ENCODE measurements at regions not wholly inside any gene's neighbourhood (a gene's known extent, or its start where the extent isn't known, plus 50 kb on each side); places are given as distances from the start of the nearest gene placed in this dataset.

GRCh38 chr1:214117780-214118179, 130.0 kb downstream of the PROX1 start:
- no peaks in the 10 kb centered on the region for H3K27me3 ChIP-seq (ENCODE audit: insufficient read depth, low read depth)
- H3K79me2 ChIP-seq (ENCODE audit: low read depth), result no peaks in the 10 kb centered on the region
- no peaks in the 10 kb centered on the region for H4K20me1 ChIP-seq (ENCODE audit: insufficient read depth)
- TF ChIP-seq EZH2 (IDR thresholded peaks at IDR 0.05; ENCODE audit: low read depth), result no peak
- no peak for TF ChIP-seq CTCF (conservative IDR thresholded peaks at IDR 0.05)
- no peak overlapping the region for H2AFZ ChIP-seq
- no peaks in the 10 kb centered on the region for H3F3A ChIP-seq (ENCODE audit: insufficient read depth, low read depth)
- no peak overlapping the region for H3K4me3 ChIP-seq
- intact Hi-C loops (cut with micrococcal nuclease; ENCODE audit: unreplicated experiment), result no loop called here
- peaks cover 6% of the 10 kb centered on the region; the same call in 1 of the 2 replicates for H3K4me1 ChIP-seq (replicated peaks; ENCODE audit: insufficient read depth)
- peaks cover 9% of the 10 kb centered on the region; the same call in 1 of the 2 replicates for H3K9me3 ChIP-seq (ENCODE audit: insufficient read depth, low read depth)
- BruUV-seq (replicated peaks), result no TSS peak
- no peak overlapping the region for H3K27ac ChIP-seq
- no peak overlapping the region for H3K4me2 ChIP-seq
- no peaks in the 10 kb centered on the region for H3K9me2 ChIP-seq (ENCODE audit: insufficient read depth)
- CTCF ChIA-PET, result no interaction called here
- POLR2A ChIA-PET (ENCODE audit: unreplicated experiment), result no interaction called here
- DNase-seq, result no peak
- H3K36me3 ChIP-seq (ENCODE audit: low read depth), result no peaks in the 10 kb centered on the region

GRCh38 chr1:214120191-214120590, 132.4 kb downstream of the PROX1 start:
- ChIA-PET CTCF (no interaction called here), POLR2A (ENCODE audit: unreplicated experiment) (no interaction called here)
- Histone ChIP-seq H3K27ac (no peak overlapping the region), H3K9me3 (ENCODE audit: insufficient read depth, low read depth) (peaks cover 9% of the 10 kb centered on the region; the same call in 1 of the 2 replicates), H3K27me3 (ENCODE audit: insufficient read depth, low read depth) (no peaks in the 10 kb centered on the region), H3K4me1 (replicated peaks; ENCODE audit: insufficient read depth) (peaks cover 20% of the 10 kb centered on the region), H3K79me2 (ENCODE audit: low read depth) (no peaks in the 10 kb centered on the region), H3K4me2 (no peak overlapping the region), H3K36me3 (ENCODE audit: low read depth) (no peaks in the 10 kb centered on the region), H2AFZ (no peak overlapping the region), H3K9me2 (ENCODE audit: insufficient read depth) (no peaks in the 10 kb centered on the region), H3F3A (ENCODE audit: insufficient read depth, low read depth) (peaks cover 8% of the 10 kb centered on the region; the same call in 1 of the 2 replicates), H3K4me3 (no peak overlapping the region), H4K20me1 (ENCODE audit: insufficient read depth) (no peaks in the 10 kb centered on the region)
- intact Hi-C loops (cut with micrococcal nuclease; ENCODE audit: unreplicated experiment), result loop anchor here (5.0 kb wide), 1 partner anchor 998 kb away; no protein-coding TSS in a partner anchor
- no peak for DNase-seq
- TF ChIP-seq EZH2 (IDR thresholded peaks at IDR 0.05; ENCODE audit: low read depth), result no peak
- TF ChIP-seq CTCF (conservative IDR thresholded peaks at IDR 0.05), result no peak
- BruUV-seq (replicated peaks), result no TSS peak

GRCh38 chr1:214120951-214121350, 133.2 kb downstream of the PROX1 start:
- ChIA-PET POLR2A (ENCODE audit: unreplicated experiment) (no interaction called here), CTCF (no interaction called here)
- H3K4me3 ChIP-seq, result no peak overlapping the region
- no peaks in the 10 kb centered on the region for H3K79me2 ChIP-seq (ENCODE audit: low read depth)
- no peak for DNase-seq
- no TSS peak for BruUV-seq (replicated peaks)
- H4K20me1 ChIP-seq (ENCODE audit: insufficient read depth), result no peaks in the 10 kb centered on the region
- H3K9me3 ChIP-seq (ENCODE audit: insufficient read depth, low read depth), result peaks cover 9% of the 10 kb centered on the region; the same call in 1 of the 2 replicates
- H3F3A ChIP-seq (ENCODE audit: insufficient read depth, low read depth), result peaks cover 8% of the 10 kb centered on the region; the same call in 1 of the 2 replicates
- H3K27me3 ChIP-seq (ENCODE audit: insufficient read depth, low read depth), result no peaks in the 10 kb centered on the region
- TF ChIP-seq CTCF (conservative IDR thresholded peaks at IDR 0.05), result no peak
- no peak for TF ChIP-seq EZH2 (IDR thresholded peaks at IDR 0.05; ENCODE audit: low read depth)
- no peak overlapping the region for H2AFZ ChIP-seq
- no peaks in the 10 kb centered on the region for H3K36me3 ChIP-seq (ENCODE audit: low read depth)
- H3K9me2 ChIP-seq (ENCODE audit: insufficient read depth), result no peaks in the 10 kb centered on the region
- peaks cover 20% of the 10 kb centered on the region for H3K4me1 ChIP-seq (replicated peaks; ENCODE audit: insufficient read depth)
- no peak overlapping the region for H3K4me2 ChIP-seq
- intact Hi-C loops (cut with micrococcal nuclease; ENCODE audit: unreplicated experiment), result loop anchor here (5.0 kb wide), 1 partner anchor 999 kb away; no protein-coding TSS in a partner anchor
- no peak overlapping the region for H3K27ac ChIP-seq
